Fibroblast of skin of left quadriceps (primary cell): ENCODE measurements at regions not wholly inside any gene's neighbourhood (a gene's known extent, or its start where the extent isn't known, plus 50 kb on each side); places are given as distances from the start of the nearest gene placed in this dataset.

Experiments used
- DNase-seq, 2 experiments: peaks; one replicate each; pipeline ENCODE4 v3.0.0-alpha.2; 2013; ENCODE audit warnings: low read depth in 2 of 2

DNA sequence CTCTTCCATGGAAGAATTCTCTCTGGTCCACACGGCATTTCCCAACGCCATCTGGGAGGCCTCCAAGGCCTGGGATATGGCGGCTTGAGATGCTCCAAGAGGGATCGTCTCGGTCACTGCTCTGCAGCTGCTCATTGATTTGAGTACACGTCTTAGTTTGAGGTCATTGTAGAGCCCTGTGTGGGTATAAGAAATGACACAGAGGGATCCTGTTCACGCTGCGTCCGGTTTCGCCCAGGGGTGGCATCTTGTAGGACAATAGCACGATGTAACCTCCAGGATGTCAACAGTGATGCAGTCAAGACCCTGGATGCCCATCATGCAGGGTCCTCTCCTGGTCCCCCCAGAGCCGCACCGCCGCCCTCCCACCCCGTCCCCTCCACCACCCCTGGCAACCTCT lies 564.6 kb downstream of the BRD1 start:
- no peak for DNase-seq

GRCh38 chr22:49262167-49262566 lies 565.5 kb downstream of the BRD1 start:
- no peak for DNase-seq

DNA sequence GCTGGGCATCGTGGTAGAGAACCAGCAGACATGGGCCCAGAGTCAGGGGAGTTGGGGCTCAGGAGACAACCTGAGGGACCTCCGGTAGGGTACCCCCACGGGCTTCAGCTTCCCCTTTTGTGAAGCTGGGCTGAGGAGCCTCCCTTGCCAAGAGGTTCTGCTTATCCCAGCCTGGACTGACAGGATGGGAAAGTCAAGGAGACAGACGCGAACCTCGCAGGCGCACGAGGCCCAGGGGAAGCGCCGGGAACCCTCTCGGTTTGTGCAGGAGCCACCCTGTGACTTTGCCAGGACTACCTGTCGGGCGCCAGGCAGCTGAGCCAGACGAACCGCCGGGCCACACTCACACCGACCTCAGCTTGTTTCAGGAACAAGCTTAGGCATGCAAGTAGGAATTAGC lies 566.1 kb downstream of the BRD1 start:
- DNase-seq, result no peak

GRCh38 chr22:49260681-49261580 lies 566.7 kb downstream of the BRD1 start:
- no peak for DNase-seq

DNA sequence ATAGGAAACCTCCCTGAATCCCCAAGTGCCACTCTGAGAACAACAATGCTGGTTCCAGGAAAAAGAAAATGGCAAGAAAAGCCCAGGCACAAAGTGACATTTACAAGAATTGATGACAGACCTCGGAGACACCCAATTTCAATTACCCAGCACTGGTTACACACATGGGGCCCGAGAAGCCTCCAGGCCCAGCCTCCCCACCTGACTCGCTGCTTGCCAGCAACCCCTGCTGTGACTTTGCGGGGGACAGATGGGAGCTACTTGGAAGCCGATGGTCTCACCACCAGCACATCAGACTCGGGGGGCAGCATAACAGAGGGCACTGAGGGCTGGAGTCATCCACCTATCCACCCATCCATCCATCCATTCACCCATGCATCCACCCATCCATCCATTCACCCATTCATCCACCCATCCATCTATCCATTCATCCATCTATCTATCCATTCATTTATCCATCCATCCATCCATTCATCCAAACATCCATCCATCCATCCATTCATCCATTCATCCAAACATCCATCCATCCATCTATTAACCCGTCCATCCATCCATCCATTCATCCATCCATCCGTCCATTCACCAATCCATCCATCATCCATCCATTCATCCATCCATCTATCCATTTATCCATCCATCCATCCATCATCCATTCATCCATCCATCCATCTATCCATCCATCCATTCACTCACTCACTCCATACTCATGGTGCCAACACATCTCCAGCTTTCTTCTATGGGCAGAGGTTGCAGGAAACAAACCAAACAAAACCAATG lies 567.6 kb downstream of the BRD1 start:
- no peak for DNase-seq

DNA sequence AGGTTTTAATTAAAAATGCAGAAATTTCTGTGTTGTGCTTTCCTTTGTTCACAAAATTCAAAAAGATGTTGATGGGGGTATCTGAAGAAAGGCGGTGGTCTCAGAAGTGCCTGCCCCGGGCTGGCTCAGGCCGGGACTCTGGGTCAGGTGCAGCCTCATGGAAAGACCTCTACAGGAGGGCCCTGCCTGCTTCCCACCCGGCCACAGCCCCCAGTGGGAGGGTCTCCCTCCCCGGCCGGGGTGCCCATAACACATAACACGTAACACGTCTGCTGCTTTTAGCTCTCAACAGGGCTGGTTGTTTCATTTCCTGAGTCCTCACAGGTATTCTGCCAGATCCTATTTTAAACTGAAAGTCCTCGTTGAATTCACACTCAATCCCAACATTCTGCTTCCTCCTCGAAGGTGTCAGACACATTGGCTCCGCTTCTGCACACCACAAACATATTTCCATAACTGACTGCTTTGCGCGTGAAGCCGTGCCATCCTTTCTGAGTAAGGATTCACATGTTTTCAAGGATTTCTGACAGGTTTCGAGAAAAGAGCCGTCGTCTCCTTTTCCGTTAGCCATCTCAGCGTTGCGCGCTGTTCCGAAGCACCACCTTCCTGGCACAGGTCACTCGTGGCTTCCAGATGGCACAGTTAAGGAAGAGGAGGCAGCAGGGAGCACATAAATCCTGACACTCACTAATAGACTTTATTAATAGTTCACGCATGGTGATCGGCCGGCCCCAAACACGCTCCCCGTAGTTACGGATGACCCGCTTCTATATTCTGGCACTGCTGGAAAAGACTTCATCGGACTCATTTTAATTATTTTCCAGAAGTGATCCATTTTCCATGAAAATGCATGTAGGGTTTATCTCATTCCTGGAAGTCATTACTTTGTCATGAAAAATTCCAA lies 569.3 kb downstream of the BRD1 start:
- no peak for DNase-seq

GRCh38 chr22:49257551-49257961 lies 570.1 kb downstream of the BRD1 start:
- no peak for DNase-seq

- no peak for DNase-seq
Measured at GRCh38 chr22:49255741-49256318, 571.8 kb downstream of the BRD1 start.

DNA sequence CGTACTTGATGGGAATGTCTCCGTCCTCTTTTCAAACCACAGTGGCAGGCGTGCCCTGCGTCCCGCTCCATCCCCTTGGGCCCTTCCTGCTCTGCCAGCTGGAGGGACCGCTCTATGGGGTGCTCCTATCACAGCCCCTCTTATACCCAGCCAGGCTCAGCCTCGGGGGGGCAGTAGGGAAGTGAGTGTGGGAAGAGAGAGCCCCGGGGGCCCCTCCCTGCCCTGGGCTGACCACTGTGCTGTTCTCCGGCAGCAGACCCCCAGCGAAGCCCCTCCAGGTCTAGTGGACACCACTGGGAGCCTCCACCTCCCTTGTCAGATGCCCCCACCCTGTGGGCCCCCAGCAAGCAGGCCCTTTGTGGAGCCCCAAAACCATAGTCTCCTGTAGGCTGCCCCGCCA lies 572.5 kb downstream of the BRD1 start:
- no peak for DNase-seq

DNA sequence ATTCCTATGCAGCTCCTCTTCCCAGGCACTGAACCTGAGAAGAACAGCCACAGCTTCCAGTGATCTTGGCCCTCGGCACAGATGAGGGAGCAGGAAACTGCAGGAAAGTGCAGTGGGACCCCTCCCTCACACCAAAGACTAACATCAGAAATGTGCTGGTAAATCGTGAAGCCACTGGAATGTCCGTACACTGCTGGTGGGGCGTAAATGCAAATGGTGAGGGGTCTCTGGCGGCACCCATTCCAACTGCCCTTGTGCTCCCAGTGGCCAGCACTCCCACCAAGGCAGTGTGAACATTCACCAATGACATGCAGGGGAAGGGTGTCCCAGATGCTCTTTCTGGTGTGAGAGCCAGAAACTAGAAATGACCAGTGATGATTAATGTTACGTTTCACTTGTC lies 574.0 kb downstream of the BRD1 start:
- no peak for DNase-seq

GRCh38 chr22:49251371-49251770 lies 576.3 kb downstream of the BRD1 start:
- no peak for DNase-seq

DNA sequence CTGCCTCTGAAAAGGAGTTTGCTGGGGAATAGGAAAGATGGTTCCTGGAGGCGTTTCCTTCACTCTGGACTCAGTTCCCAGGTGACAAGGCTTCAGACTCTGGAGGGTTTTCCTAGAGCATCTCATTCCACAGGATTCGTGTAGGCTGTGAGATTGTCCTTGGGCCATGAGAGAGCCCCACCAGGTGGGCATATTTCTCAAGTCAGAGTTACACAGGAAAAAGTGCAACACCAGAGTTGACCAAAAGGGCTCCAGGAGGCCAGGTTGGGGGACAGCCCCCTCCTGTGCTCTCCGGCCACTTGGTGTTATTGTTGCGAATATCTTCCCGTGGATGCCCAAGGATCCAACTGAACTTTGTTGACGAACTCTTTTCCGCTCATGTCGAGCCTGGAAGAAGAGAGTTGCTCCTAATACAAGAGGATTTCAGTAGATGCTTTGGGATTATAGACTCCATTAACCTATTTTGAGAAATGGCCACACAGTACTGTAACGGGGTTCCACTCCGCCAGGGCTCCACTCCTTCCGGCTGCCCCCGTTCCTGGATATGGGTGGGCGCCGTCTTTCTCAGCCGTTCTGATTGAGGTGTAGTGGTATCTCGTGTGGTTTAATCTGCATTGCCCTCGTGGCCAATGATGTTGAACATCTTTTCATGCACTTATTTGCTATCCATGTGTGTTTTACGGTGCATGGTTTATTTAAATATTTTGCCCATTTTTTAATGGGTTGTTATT lies 580.3 kb downstream of the BRD1 start:
- no peak for DNase-seq

GRCh38 chr22:49244466-49245420 lies 582.9 kb downstream of the BRD1 start:
- no peak for DNase-seq

GRCh38 chr22:49243965-49244364 lies 583.7 kb downstream of the BRD1 start:
- DNase-seq, result no peak

DNA sequence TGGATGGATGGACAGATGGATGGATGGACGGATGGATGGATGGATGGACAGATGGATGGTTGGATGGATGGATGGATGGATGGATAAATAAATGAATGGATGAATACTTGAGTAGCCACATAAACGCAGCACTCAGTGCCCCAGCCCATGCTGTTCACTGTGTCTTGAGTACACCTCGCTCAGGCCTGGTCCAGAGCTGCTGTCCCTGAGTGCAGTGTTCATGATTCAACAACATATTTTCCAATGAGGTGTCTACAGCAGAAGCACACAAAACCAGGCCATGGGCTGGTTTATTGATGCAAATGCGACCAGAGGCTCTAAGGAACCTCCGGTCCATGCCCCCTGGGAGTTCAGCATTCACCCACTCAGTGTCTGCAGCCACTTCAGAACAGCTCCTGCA lies 584.3 kb downstream of the BRD1 start:
- DNase-seq, result no peak

- DNase-seq, result no peak
Measured at GRCh38 chr22:49242480-49242879, 585.2 kb downstream of the BRD1 start.

DNA sequence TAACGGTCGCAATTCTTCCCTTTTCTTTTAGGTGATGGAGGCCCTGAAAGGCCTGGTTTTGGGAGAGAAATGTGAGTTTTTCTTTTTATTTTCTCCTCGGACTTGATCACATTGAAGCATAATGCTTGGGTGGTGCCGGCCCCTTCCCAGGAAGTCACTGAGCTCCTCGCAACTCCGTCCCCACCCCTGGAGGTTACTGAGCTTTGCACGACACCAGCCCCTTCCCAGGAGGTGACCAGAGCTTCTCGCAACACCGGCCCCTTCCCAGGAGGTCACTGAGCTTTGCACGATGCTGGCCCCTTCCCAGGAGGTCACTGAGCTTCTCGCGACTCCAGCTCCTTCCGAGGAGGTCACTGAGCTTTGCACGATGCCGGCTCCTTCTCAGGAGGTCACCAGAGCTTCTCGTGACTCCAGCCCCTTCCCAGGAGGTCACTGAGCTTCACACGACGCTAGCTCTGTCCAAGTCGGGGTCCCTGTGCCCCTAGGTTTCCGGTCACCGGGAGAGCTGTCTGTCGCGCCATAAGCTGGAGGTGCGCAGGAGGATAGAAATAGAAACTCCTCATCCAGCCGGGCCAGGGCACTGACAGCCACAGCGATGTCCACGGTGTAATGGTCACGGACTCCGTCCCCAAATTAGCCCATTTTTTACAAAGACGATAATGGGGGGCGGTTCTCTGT lies 586.4 kb downstream of the BRD1 start:
- no peak for DNase-seq

GRCh38 chr22:49240472-49240871 lies 587.2 kb downstream of the BRD1 start:
- no peak for DNase-seq

- no peak for DNase-seq
Measured at GRCh38 chr22:49240016-49240380, 587.7 kb downstream of the BRD1 start.
